ENCODE measurements at regions not wholly inside any gene's neighbourhood (a gene's known extent, or its start where the extent isn't known, plus 50 kb on each side); places are given as distances from the start of the nearest gene placed in this dataset.

DNA sequence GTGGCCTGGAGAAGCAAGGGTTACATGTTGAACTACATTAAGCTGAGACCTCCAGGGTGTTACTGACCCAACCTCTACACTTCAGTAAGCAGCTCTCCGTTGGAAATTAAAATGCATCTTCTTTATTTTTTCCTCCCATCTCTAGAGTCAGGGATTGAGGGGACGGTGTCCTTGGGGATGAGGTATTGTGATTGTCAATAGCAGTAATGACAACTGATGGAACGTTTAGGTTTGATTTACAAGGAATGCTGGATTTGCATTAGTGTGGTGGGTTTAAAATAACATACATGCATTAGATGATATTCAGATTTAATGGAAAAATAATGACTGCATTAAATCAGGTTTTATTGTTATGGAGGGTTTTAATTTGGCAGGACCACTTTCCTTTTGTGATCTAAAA, 82.9 kb upstream of the NTRK2 start (continued):
- TF ChIP-seq, protein P1, sequence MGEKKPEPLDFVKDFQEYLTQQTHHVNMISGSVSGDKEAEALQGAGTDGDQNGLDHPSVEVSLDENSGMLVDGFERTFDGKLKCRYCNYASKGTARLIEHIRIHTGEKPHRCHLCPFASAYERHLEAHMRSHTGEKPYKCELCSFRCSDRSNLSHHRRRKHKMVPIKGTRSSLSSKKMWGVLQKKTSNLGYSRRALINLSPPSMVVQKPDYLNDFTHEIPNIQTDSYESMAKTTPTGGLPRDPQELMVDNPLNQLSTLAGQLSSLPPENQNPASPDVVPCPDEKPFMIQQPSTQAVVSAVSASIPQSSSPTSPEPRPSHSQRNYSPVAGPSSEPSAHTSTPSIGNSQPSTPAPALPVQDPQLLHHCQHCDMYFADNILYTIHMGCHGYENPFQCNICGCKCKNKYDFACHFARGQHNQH (CRISPR knock-in tag; IDR thresholded peaks at IDR 0.05), result no peak
- TF ChIP-seq ZNF431 (CRISPR knock-in tag; IDR thresholded peaks at IDR 0.05; ENCODE audit: borderline replicate concordance, low read depth) (no peak), ZNF124 (CRISPR knock-in tag; IDR thresholded peaks at IDR 0.05) (no peak), RARA (CRISPR knock-in tag; IDR thresholded peaks at IDR 0.05) (no peak), ZBTB8A (CRISPR knock-in tag; IDR thresholded peaks at IDR 0.05; ENCODE audit: borderline replicate concordance, low read depth) (no peak)
- TF ChIP-seq, protein P2, sequence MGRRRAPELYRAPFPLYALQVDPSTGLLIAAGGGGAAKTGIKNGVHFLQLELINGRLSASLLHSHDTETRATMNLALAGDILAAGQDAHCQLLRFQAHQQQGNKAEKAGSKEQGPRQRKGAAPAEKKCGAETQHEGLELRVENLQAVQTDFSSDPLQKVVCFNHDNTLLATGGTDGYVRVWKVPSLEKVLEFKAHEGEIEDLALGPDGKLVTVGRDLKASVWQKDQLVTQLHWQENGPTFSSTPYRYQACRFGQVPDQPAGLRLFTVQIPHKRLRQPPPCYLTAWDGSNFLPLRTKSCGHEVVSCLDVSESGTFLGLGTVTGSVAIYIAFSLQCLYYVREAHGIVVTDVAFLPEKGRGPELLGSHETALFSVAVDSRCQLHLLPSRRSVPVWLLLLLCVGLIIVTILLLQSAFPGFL (CRISPR knock-in tag; IDR thresholded peaks at IDR 0.05), result no peak
- TF ChIP-seq, protein P3, sequence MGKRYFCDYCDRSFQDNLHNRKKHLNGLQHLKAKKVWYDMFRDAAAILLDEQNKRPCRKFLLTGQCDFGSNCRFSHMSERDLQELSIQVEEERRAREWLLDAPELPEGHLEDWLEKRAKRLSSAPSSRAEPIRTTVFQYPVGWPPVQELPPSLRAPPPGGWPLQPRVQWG (CRISPR knock-in tag; IDR thresholded peaks at IDR 0.05; ENCODE audit: borderline replicate concordance, low read depth), result no peak

DNA sequence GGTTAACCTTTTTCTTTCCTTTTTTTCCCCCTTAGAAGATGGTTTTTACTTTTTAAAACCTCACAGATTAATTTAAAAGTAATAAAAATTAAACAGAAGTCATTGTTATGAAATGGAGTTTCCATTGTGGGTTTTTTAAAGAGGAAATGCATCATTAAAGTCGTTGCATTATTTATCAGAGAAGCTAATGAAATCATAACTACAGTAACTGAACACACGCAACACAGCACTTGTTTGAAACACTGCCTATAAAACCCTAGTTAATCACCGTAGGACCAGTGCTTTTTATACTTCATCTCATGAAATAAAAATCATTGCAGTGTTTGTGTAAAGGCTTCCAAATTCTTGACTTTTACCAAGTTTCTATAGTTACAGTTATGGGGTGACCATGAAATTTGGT, 82.4 kb upstream of the NTRK2 start:
- Histone ChIP-seq H3K4me1 (ENCODE audit: insufficient read depth, low read length) (no peaks in the 10 kb centered on the region), H3K27me3 (ENCODE audit: control insufficient read depth in 1 of 2, insufficient read depth in 2 of 2, low read length in 2 of 2) (no peaks in the 10 kb centered on the region), H3K36me3 (replicated peaks in 1 of 2; ENCODE audit: control insufficient read depth in 1 of 2, insufficient read depth in 2 of 2, low read length in 2 of 2) (no peaks in the 10 kb centered on the region), H2AFZ (ENCODE audit: low read length) (no peak overlapping the region), H3K4me3 (replicated peaks in 1 of 3; ENCODE audit: insufficient read depth in 1 of 3, low read depth in 2 of 3, low read length in 3 of 3) (no peak overlapping the region), H3K9me3 (ENCODE audit: low read length) (no peaks in the 10 kb centered on the region), H4K20me1 (ENCODE audit: insufficient read depth, low read length) (no peaks in the 10 kb centered on the region), H3K27ac (ENCODE audit: extremely low read length, insufficient read depth, low read length) (no peak overlapping the region), H3K79me2 (ENCODE audit: insufficient read depth, low read length) (no peaks in the 10 kb centered on the region), H3K9ac (ENCODE audit: insufficient read depth, low read depth, low read length) (no peak overlapping the region), H3K4me2 (ENCODE audit: low read depth, low read length) (no peak overlapping the region)
- in situ Hi-C loops (cut with HindIII; ENCODE audit: extremely low pct_ligation_motif_present, low pct_unique_long_range_greater_than_20kb), result no loop called here
- CTCF ChIA-PET (ENCODE audit: low intra/inter-chr PET ratio, low total read pairs), result no interaction called here
- no peak for FAIRE-seq
- POLR2A ChIA-PET, result no interaction called here
- no peak for ATAC-seq
- intact Hi-C loops (cut with micrococcal nuclease; ENCODE audit: unreplicated experiment), result no loop called here
- DNase-seq (ENCODE audit: low spot score), result no peak
- 62% methylated on average over 3 of the region's 3 CpGs for WGBS (ENCODE audit: low lambda C conversion rate)
- BruUV-seq (replicated peaks), result no TSS peak
- TF ChIP-seq, protein P4, sequence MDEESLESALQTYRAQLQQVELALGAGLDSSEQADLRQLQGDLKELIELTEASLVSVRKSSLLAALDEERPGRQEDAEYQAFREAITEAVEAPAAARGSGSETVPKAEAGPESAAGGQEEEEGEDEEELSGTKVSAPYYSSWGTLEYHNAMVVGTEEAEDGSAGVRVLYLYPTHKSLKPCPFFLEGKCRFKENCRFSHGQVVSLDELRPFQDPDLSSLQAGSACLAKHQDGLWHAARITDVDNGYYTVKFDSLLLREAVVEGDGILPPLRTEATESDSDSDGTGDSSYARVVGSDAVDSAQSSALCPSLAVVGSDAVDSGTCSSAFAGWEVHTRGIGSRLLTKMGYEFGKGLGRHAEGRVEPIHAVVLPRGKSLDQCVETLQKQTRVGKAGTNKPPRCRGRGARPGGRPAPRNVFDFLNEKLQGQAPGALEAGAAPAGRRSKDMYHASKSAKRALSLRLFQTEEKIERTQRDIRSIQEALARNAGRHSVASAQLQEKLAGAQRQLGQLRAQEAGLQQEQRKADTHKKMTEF (CRISPR knock-in tag; IDR thresholded peaks at IDR 0.05), result no peak
- TF ChIP-seq, protein P5, sequence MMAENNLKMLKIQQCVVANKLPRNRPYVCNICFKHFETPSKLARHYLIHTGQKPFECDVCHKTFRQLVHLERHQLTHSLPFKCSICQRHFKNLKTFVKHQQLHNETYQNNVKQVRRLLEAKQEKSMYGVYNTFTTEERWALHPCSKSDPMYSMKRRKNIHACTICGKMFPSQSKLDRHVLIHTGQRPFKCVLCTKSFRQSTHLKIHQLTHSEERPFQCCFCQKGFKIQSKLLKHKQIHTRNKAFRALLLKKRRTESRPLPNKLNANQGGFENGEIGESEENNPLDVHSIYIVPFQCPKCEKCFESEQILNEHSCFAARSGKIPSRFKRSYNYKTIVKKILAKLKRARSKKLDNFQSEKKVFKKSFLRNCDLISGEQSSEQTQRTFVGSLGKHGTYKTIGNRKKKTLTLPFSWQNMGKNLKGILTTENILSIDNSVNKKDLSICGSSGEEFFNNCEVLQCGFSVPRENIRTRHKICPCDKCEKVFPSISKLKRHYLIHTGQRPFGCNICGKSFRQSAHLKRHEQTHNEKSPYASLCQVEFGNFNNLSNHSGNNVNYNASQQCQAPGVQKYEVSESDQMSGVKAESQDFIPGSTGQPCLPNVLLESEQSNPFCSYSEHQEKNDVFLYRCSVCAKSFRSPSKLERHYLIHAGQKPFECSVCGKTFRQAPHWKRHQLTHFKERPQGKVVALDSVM (CRISPR knock-in tag; IDR thresholded peaks at IDR 0.05), result no peak
- TF ChIP-seq TRIM24 (CRISPR knock-in tag; IDR thresholded peaks at IDR 0.05) (no peak), ZNF674 (CRISPR knock-in tag; IDR thresholded peaks at IDR 0.05; ENCODE audit: low read depth) (no peak)
- TF ChIP-seq, protein P6, sequence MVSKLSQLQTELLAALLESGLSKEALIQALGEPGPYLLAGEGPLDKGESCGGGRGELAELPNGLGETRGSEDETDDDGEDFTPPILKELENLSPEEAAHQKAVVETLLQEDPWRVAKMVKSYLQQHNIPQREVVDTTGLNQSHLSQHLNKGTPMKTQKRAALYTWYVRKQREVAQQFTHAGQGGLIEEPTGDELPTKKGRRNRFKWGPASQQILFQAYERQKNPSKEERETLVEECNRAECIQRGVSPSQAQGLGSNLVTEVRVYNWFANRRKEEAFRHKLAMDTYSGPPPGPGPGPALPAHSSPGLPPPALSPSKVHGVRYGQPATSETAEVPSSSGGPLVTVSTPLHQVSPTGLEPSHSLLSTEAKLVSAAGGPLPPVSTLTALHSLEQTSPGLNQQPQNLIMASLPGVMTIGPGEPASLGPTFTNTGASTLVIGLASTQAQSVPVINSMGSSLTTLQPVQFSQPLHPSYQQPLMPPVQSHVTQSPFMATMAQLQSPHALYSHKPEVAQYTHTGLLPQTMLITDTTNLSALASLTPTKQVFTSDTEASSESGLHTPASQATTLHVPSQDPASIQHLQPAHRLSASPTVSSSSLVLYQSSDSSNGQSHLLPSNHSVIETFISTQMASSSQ (IDR thresholded peaks at IDR 0.05; ENCODE audit: low read depth), result no peak
- TF ChIP-seq, protein P6 (CRISPR knock-in tag; IDR thresholded peaks at IDR 0.05; ENCODE audit: borderline replicate concordance), result no peak

Data from HepG2 (cell line).